Left renal pelvis (tissue), 4 donors: ENCODE measurements at regions not wholly inside any gene's neighbourhood (a gene's known extent, or its start where the extent isn't known, plus 50 kb on each side); places are given as distances from the start of the nearest gene placed in this dataset.

Experiments used
- DNase-seq, 4 donors: peaks; one replicate each; pipeline ENCODE4 v3.0.0-alpha.2; 2013; ENCODE audit warnings: low read depth in 4 of 4, low spot score in 3 of 4

DNA sequence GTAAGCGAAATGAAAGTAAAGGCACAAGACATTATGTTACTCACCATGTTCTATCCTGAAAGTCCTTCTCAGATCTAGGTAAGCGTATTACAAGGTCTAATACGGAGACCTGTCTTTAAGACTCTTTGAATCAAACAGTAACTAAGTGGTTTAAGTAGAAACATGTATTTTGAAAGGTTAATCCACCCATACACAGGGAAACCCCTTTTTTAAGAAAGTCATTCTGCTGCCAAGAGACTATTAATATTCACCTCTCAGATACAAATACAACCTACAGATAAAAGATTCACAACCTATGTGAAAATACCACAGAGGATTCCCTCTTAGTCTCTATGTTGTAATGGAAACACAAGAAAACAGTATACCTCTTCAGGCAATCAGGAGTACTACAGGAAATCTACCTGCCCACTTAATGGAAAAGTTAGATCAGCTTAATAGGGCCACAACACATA is 63.2 kb upstream of the TNIP3 start:
- DNase-seq = no peak

DNA sequence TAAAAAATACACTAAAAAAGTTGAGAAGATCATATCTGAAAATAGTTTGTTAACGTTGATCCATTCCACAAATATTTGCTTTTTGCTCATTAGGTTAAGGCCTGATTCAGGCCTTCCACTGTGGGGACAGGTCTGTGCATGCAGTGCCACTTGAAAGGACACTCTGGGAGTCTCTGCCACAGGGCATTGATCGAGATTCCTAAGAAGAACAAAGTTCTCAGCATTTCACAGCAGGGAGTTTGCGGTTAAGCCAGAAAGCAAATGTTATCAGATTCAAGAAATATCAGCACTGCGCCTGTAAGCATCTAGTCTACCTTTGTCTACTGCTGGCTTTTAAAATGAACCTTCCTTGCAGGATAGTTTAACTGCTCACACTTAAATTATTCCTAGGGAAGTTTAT is 62.2 kb upstream of the TNIP3 start:
- no peak for DNase-seq

DNA sequence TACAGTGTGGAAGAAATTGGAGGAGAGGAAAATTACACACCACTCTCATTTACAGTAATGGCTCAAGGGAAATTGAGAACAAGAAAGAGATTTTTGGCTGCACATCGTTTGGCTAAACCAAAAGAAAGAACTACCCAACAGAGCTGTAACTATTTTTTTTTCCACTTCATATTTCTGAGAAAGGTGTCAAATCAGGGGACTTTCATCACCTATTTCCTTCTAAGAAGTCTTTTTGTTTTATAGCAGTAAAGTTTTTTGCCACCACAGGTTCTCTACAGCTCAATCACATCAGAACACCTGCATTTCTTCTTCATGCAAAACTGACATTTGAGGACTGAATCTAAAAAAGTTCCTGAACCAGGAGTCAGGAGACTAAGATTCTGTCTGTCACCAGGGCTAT is 57.5 kb upstream of the TNIP3 start:
- no peak for DNase-seq

DNA sequence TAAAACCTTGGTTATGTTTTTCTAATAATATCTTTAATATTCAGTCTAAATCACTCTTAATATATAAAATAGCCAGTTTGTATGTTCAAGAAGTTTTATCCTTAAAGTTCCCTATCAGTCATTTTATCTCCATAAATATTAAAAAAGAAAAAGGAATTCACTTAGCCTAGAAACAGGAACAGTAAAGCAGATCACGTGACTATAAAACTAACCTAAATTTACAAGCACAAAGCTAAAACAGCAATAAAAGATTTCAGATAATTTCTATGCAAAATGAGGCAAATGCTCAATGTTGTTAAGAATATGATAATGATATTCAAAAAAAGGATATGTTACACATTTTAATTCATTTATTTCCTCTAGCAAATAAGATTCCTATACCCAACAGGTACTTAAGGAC is 57.1 kb upstream of the TNIP3 start:
- DNase-seq = no peak

DNA sequence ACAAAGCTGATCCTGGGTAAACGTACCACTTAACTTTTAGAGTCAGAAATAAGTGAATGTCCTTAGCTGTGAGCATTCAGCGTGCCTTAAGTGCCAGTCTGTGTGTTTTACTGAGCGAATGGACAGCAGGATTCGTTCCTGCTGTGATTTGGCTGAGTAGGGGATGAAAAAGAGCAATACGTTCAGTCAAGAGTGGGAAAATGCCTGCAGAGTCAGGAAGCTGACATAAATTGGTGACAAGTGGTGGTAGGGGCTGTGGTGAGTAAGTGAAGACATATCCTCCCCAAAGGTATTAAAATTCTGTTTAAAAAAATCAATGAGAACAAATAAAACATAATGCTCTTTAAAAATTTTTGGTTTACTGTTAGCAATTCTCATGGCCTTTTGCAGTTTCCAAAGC is 56.6 kb upstream of the TNIP3 start:
- DNase-seq = no peak

DNA sequence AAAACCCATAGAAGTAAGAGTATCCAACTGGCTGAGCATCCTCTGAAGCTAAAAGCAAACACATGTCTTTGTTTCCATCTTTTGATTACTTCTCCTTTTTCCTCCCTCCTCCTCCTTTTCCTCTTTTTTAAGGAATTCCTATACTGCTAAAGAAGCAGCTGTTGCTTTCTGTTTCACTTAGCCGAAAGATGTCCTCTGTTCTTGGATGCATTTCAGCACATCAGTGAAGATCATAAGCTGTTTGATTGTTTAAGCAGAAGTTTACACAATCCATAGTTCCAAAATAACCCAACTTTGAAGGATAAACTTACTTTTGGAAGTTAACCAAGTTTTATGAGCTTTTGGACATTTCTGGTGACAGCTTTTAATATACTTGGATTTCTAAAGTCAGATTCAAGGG is 55.1 kb upstream of the TNIP3 start:
- no peak for DNase-seq

DNA sequence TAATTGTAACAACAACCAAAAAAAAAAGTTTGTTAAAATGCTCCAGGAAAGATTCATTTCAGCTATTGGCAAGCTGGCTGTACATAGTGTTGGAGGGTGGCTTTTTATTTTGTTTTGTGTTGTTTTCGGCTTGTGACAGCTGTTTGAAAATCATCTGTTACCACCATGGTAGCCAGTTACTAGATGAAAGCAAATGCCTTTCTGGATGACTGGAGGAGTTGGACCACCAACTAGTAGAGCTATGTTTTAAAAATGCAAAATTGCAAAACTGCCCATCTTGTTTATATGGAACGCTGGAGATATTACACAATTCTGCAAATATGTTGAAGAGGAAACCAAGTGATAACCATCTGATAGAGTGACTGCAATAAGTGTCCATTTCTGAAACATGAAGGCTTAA is 53.2 kb upstream of the TNIP3 start:
- DNase-seq = no peak

DNA sequence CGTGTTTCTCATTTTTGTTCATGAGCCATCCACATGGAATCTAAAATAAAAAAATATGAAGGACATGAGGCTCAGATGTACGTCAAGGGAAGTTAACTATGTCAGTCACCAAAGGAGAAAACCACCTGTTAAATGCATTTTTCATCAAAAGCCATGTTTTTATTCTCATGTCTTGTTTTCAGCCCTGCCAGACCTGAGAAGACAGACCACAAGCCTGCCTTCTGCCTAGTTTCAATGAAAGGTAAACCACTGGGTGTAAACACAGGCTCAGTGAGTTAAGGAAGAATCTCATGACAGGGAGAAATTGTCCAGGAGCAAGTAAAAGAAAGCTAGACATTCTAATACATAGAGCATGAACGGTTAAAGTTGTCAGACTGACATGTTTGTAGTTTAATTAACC is 52.3 kb upstream of the TNIP3 start:
- DNase-seq = no peak

DNA sequence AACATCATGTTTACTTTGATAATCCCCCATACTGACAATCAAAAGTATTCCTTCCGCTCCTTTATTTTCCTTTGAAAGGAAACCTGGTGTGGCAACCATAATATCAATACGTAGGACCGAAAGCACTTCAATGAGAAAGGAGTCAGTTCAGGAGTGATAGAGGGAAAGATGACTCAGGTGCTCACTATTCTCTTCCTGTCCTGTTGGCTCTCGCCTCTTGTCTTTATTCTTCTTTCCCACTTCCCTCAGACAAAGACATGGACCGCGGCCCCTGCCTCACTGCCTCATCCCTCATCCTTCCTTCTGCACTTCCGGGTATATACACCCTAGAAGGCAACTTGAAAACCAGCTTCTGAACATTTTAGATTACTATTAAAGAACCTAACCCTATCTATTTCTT is 49.8 kb upstream of the TNIP3 start:
- DNase-seq = no peak
